Lung (tissue), 9 donors: ENCODE measurements at regions not wholly inside any gene's neighbourhood (a gene's known extent, or its start where the extent isn't known, plus 50 kb on each side); places are given as distances from the start of the nearest gene placed in this dataset.
"Not testable (repeated sequence)": the region's sequence is repeated elsewhere in the genome, so short reads cannot be mapped to it uniquely, and the experiment has no call there.

Source experiments
- ATAC-seq: fragments of 200-7000 bp; cut with Tn5 transposase; one replicate; pipeline ENCODE4 v1.9.1; 2020; ENCODE audit warnings: moderate number of reproducible peaks; ENCODE audit not compliant: insufficient read depth, low FRiP score
- DNase-seq, 3 donors: peaks; one replicate each; pipeline ENCODE4 v3.0.0-alpha.2; 2013 to 2017
- H3K27ac ChIP-seq, 2 donors: one replicate each; pipeline ENCODE4 v1.5.1; 2013; ENCODE audit warnings: mild to moderate bottlenecking in 2 of 2, moderate library complexity in 2 of 2, control low read depth in 1 of 2, inconsistent platforms in 1 of 2, low read depth in 1 of 2, low read length in 1 of 2
- H3K27me3 ChIP-seq, 3 donors: one replicate each; pipeline ENCODE4 v1.5.1; 2013; ENCODE audit warnings: low read length in 2 of 3; ENCODE audit not compliant: control insufficient read depth in 3 of 3, insufficient read depth in 3 of 3
- H3K36me3 ChIP-seq, 4 donors: one replicate each; pipeline ENCODE4 v1.5.1; 2013; ENCODE audit warnings: low read length in 4 of 4, mild to moderate bottlenecking in 1 of 4, moderate library complexity in 1 of 4; ENCODE audit not compliant: control insufficient read depth in 4 of 4, insufficient read depth in 4 of 4
- H3K4me1 ChIP-seq, 5 donors: one replicate each; pipeline ENCODE4 v1.5.1; 2013; ENCODE audit warnings: low read length in 5 of 5, mild to moderate bottlenecking in 2 of 5, moderate library complexity in 1 of 5; ENCODE audit not compliant: control insufficient read depth in 5 of 5, insufficient read depth in 5 of 5
- H3K4me3 ChIP-seq: one replicate; pipeline ENCODE4 v1.5.1; 2013; ENCODE audit warnings: mild to moderate bottlenecking, control low read depth, moderate library complexity
- H3K9ac ChIP-seq, 2 donors: one replicate each; pipeline ENCODE4 v1.5.1; 2013; ENCODE audit warnings: low read length in 2 of 2, control low read depth in 1 of 2; ENCODE audit not compliant: insufficient read depth in 1 of 2
- H3K9me3 ChIP-seq, 4 donors: one replicate each; pipeline ENCODE4 v1.5.1; 2013; ENCODE audit warnings: low read length in 3 of 4, mild to moderate bottlenecking in 1 of 4, moderate library complexity in 1 of 4; ENCODE audit not compliant: control insufficient read depth in 4 of 4, insufficient read depth in 3 of 4
- WGBS, 2 donors: extraction: QIAGEN DNeasy Blood & Tissue Kit; methylation state at CpG; one replicate each; pipeline ENCODE4 v1.1.7; 2013; 5-methylcytosine and 5-hydroxymethylcytosine counted together
- donor health status: Bipolar disorder and iron deficiency.
- donor health status: healthy.
- donor health status: DM: yes; HTN: yes; CAD: no.

- H3K9ac ChIP-seq, H3K4me1 ChIP-seq, ATAC-seq, H3K27me3 ChIP-seq, H3K36me3 ChIP-seq, DNase-seq, H3K4me3 ChIP-seq, H3K9me3 ChIP-seq, H3K27ac ChIP-seq: not testable (repeated sequence)
- 94 to 95% methylated on average over 17 of the region's 17 CpGs for WGBS, 2 donors
These were observed 153.1 kb downstream of the FOXD4L6 start for GRCh38 chr9:40975351-40975750.

- not testable (repeated sequence) for H3K4me3 ChIP-seq, DNase-seq
- WGBS, 2 donors = 92 to 93% methylated on average over 9 to 10 of the region's 10 CpGs
These were observed 153.6 kb downstream of the FOXD4L6 start for GRCh38 chr9:40974912-40975311.

GRCh38 chr9:40971773-40972172 lies 156.7 kb downstream of the FOXD4L6 start:
- H3K4me1 ChIP-seq, H3K4me3 ChIP-seq, H3K9me3 ChIP-seq, DNase-seq, ATAC-seq, H3K27me3 ChIP-seq, H3K27ac ChIP-seq, H3K9ac ChIP-seq, H3K36me3 ChIP-seq: not testable (repeated sequence)
- WGBS, 2 donors = 67 to 75% methylated on average over 3 of the region's 3 CpGs

More at GRCh38 chr9:40974912-40975311, 153.6 kb downstream of the FOXD4L6 start:
- not testable (repeated sequence) for H3K9me3 ChIP-seq, H3K27me3 ChIP-seq, H3K27ac ChIP-seq, H3K36me3 ChIP-seq, H3K4me1 ChIP-seq, H3K9ac ChIP-seq, ATAC-seq

- not testable (repeated sequence) for H3K36me3 ChIP-seq, ATAC-seq, DNase-seq, H3K27me3 ChIP-seq, H3K4me3 ChIP-seq, H3K27ac ChIP-seq, H3K9me3 ChIP-seq, H3K9ac ChIP-seq, H3K4me1 ChIP-seq
- 67 to 69% methylated on average over 4 of the region's 5 CpGs for WGBS, 2 donors
These were observed 158.1 kb downstream of the FOXD4L6 start for GRCh38 chr9:40970340-40970739.

GRCh38 chr9:40962461-40962860 lies 166.0 kb downstream of the FOXD4L6 start:
- H3K36me3 ChIP-seq, H3K4me3 ChIP-seq, ATAC-seq, H3K27me3 ChIP-seq, H3K27ac ChIP-seq, H3K9ac ChIP-seq, H3K4me1 ChIP-seq, H3K9me3 ChIP-seq, DNase-seq: not testable (repeated sequence)
- 81 to 83% methylated on average over 3 to 4 of the region's 6 CpGs for WGBS, 2 donors

- H3K9ac ChIP-seq, H3K27ac ChIP-seq, ATAC-seq, H3K4me3 ChIP-seq, H3K4me1 ChIP-seq, DNase-seq, H3K36me3 ChIP-seq, H3K9me3 ChIP-seq, H3K27me3 ChIP-seq: not testable (repeated sequence)
- 89 to 93% methylated on average over 17 of the region's 17 CpGs for WGBS, 2 donors
These were observed 176.5 kb downstream of the FOXD4L6 start for GRCh38 chr9:40951876-40952494.

GRCh38 chr9:40946228-40946627 lies 182.3 kb downstream of the FOXD4L6 start:
- not testable (repeated sequence) for H3K4me1 ChIP-seq, H3K4me3 ChIP-seq, H3K27me3 ChIP-seq, H3K9me3 ChIP-seq, H3K27ac ChIP-seq, ATAC-seq, H3K36me3 ChIP-seq, DNase-seq, H3K9ac ChIP-seq
- 91 to 94% methylated on average over 8 of the region's 8 CpGs for WGBS, 2 donors

- H3K9me3 ChIP-seq, H3K27ac ChIP-seq, H3K4me1 ChIP-seq, DNase-seq, H3K4me3 ChIP-seq, ATAC-seq, H3K9ac ChIP-seq, H3K27me3 ChIP-seq, H3K36me3 ChIP-seq: not testable (repeated sequence)
- 69 to 70% methylated on average over 4 of the region's 4 CpGs for WGBS, 2 donors
These were observed 185.8 kb downstream of the FOXD4L6 start for GRCh38 chr9:40942730-40943129.
